NCI-H2081 (cell line): ENCODE measurements at regions not wholly inside any gene's neighbourhood (a gene's known extent, or its start where the extent isn't known, plus 50 kb on each side); places are given as distances from the start of the nearest gene placed in this dataset.
"Not testable (repeated sequence)": the region's sequence is repeated elsewhere in the genome, so short reads cannot be mapped to it uniquely, and the experiment has no call there.

Experiments
- DNase-seq, 2 experiments: peaks; one replicate each; lab custom pipeline; 2025; lab: John Stamatoyannopoulos, UW

DNA sequence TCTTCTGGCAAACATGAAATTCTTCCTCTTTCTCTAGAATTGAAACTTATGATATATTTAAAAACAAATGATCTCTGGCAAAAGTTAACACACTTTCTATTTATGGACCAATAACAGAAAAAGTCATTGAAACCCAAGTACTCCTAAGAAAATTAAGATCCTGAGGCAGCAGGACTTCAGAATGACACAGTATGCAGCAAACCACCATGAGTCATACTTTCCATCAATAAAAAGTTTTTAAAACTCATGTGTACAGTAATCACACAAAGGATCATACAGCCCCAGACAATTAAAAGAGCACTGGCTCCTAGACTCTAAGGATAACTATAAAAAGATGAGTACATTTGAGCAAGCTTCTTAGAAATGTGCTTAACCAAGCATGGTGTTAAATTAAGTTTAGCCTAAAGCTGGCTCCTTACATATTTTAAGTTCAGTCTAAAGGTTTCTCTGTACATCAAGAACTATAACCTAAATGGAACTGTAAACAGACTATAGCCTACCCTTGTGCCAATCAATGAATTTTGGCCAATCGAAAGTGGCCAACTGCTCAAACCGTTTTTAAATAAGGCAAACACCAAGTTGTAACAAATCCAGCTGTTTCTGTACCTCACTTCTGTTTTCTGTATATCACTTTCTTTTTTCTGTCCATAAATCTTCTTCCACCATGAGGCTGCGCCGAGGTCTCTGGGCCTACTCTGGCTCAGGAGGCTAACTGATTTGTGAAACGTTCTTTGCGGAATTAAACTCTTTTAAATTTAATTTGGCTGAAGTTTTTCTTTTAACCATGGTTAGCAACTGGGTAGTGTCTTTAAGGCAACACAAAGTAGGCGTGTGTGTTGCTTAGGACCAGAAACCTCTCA lies 232.1 kb upstream of the PIK3R1 start:
- no peak for DNase-seq

DNA sequence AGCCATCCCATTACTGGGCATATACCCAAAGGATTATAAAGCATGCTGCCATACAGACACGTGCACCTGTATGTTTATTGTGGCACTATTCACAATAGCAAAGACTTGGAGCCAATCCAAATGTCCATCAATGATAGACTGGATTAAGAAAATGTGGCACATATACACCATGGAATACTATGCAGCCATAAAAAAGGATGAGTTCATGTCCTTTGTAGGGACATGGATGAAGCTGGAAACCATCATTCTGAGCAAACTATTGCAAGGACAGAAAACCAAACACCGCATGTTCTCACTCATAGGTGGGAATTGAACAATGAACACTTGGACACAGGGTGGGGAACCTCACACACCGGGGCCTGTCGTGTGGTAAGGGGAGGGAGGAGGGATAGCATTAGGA lies 233.4 kb upstream of the PIK3R1 start:
- DNase-seq: not testable (repeated sequence)

DNA sequence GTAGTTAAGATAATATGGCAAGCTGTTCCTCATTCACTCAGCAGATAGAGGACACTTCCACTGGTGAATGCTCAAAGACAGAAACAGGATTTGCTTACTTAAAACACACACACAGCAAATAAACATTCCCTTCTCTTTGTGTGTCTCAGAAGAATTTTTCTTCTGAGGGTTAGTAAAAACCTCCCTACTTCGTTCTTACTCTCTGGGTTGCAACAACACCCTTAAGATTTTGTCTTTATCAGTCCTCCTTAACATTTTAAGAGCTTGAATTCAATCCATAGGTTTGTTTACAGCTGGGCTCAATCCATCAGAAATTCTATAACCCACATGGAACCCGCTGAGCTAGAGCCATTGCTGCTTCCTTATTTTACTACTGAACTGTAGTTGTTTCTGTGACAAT lies 237.4 kb upstream of the PIK3R1 start:
- no peak for DNase-seq

DNA sequence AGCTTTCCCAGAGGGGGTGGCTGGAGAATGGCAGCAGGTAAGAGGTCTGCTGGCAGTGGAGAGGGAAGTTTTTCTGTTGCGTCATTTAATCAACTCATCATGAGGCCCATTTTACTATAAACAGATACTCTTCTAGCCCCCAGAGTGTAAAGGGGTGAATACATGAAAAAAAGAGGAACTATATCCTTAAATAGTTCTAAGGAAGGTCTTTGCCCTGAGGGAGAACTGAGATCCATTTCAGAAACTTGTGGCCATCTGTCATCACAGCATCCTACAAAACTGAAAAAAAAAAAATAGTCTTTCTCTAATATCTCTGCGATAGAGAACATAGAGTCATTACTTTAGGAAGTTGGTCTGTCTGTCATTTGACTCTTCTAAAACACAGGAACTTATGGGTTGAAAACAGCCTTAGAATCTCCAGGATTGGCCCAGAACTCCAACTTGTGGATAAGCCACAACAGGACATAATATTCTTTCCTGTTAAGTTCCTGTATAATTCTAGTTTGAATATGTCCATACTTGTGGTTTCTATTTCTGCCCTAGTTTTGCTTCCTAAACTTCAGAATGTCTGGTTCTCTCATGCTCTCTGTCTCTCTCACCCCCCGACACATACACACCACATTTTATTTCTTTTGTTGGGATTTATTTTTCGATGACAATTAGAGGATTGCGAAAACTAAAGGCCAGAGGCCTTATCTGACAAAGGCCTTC lies 238.5 kb upstream of the PIK3R1 start:
- no peak for DNase-seq

DNA sequence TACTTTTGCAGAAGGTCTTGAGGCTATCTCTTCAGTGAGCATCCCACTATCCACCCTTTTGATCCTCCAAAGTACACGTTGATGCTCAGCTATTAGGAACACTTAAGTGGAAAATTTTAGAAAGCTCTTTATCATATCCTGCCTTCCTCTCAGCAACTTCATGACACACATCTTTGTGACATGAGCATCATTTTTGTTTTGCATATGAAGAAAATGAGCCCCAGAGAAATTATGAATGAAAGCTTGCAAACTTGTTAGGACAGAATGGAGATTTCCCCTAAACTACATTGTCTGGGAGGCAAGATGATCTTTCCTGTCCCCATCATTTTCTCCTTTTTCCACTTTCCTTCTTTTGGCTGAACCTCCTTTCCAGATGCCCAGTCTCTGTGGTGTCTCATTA lies 239.4 kb upstream of the PIK3R1 start:
- no peak for DNase-seq

DNA sequence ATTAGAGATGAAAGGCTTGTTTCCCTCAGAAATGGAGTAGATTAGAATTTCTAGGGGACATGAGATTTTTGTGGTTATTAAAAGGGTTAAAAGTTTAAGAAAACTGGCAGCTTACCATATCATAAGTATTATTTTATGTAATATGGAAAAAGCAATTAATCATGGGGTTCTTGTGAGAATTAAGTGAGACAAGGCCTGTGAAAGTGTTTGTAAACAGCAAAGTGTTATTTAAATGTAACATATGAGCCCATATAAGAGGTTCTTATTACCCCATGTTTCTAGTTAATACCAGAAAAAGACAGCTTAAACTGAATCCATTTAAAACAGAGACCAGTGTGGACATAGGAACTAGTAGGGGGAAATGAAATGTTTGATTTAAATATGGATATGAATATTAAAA lies 241.1 kb upstream of the PIK3R1 start:
- no peak for DNase-seq

DNA sequence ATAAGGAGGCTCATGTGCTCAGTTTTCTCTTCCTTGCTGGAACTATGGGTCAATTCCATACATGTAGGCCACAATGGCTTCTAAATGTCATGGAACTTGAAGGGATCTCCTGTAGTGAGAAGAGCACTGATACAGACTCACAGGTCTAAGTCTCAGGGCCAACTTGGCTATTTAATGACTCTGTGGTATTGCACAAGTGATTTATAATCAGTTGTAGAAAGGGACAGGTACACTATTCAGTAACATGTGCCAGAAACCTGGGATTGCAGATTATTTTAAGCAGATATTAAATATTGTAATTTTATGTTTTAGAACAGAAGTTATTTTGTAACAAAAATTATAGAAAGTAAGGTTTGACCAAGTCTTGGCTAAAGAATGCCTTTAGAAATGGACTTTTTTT lies 241.5 kb upstream of the PIK3R1 start:
- DNase-seq: no peak

DNA sequence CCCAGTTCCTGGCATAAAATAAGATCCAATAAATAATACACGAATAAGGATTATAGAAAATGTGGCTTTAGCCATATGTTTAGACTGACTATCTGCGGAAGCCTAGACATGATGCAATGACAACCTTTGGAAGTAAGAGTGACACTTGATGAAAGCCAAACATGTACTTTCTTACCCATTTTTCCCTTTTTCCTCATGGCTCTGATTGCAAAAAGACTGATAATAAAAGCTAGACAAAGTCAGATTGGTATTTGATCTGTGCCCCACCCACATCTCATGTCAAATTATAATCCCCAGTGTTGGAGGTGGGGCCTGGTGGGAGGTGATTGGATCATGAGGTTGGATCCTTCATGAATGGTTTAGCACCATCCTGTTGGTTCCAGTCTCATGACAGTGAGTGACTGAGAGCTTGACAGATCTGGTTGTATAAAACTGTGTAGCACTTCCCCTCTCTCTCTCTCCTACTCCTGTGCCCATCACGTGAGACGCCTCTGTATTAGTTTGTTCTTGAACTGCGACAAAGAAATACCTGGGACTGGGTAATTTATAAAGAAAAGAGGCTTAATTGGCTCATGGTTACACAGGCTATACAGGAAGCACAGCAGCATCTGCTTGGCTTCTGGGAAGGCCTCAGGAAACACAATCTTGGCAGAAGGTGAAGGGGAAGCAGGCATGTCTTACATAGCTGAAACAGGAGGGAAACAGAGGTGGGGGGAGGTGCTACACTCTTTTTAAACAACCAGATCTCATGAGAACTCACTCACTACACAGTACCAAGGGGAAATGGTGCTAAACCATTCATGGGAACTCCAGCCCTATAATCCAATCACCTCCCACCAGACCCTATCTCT lies 243.4 kb upstream of the PIK3R1 start:
- no peak for DNase-seq

DNA sequence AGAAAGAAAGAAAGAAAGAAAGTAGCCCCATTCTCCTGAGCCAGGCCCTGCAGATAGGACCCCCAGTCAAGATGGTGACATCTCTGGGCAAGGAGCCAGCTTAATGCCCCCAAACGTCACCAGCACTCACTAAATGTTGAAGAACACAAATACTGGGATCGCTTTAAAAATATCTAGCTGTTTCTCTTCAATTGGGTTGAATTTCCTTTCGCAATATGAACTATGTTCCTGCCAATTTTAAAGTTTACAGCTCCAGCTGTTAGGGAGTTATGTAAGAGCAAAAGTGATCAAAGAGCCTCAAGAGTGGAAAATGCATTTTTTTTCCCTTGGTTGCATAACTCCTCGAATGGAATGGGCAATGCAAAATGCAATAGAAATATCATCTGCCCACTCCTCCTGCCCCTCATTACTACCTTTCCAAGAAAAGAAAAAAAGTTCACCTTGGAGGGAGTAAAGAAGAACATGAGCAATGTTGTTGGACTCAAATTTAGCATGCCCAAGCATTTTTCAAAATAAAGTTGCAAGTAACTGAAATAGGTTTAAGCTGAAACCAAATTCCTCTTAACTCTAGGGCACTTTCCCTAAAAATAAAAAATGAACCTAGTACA lies 244.2 kb upstream of the PIK3R1 start:
- DNase-seq: no peak

DNA sequence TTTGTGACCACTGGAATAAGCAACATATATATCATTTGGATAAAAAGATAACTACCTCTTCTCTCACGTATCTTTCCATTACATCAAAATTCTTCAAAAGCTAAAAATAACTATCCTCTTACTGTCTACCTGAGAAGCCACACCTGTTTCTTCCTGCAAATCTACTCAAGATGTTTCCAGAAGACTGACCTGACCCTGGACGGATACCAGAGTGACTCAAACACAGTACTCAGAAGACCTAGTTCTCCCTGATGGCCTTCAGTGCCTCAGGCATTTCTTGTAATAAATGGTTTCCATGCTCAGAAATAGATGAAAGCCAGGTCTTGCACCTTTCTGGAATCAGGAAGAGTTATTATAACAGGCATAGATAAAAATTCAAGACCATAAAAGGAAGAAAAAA lies 245.9 kb upstream of the PIK3R1 start:
- no peak for DNase-seq

DNA sequence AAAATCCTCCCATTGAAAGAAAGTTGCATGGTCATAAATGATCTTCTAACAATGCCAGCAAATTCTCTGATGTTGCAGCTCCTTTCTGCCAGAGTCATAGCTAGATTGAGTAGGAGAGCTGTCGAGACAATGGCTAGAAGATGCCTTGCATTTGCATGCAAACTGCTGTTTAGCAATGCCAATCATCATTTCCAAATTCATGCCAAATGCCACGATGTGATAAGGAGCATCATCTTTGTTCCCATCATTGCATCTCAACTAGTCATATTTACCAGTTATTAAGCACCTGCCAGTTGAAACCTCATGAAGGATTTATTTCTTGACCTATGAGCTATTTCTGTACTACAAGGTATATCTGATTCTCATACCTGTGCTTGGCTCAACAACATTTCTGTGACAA lies 246.4 kb upstream of the PIK3R1 start:
- DNase-seq: no peak

DNA sequence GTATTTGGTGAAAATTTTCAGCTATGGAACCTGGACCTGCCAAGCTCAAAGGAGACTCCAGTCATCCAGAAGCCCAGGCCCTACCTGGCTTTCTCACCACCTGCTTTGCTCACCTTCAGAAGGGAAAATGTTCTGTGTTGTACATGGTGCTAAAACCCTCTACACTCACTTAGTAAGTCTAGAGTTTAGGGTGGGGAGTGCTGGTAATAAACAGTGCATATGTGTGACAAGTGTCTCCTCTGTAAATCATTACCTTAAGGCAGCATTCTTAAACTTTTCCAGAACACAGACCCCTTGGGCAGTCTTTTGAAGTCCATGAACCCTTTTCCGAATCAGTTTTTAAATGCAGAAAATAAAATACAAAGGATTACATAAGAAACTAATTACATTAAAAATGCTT lies 248.8 kb upstream of the PIK3R1 start:
- no peak for DNase-seq

DNA sequence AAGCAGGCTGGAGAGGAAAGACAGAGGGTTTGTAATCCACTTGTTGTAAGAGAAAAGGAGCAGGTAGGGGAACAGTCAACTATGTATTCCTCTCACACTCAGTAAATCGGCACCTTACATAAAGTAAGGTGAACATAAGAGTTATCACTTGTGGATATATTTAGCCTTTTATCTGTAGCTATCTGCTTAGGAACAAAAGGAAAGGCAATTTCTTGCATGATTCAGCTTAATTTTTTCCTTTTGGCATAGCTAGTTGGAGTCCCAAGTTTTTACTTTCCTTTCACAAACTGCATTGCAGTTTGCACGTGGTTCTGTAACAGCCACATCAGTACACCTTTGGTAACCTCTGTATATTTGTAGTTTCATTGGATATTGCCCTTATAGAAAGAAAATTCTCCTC lies 250.9 kb upstream of the PIK3R1 start:
- DNase-seq: no peak

DNA sequence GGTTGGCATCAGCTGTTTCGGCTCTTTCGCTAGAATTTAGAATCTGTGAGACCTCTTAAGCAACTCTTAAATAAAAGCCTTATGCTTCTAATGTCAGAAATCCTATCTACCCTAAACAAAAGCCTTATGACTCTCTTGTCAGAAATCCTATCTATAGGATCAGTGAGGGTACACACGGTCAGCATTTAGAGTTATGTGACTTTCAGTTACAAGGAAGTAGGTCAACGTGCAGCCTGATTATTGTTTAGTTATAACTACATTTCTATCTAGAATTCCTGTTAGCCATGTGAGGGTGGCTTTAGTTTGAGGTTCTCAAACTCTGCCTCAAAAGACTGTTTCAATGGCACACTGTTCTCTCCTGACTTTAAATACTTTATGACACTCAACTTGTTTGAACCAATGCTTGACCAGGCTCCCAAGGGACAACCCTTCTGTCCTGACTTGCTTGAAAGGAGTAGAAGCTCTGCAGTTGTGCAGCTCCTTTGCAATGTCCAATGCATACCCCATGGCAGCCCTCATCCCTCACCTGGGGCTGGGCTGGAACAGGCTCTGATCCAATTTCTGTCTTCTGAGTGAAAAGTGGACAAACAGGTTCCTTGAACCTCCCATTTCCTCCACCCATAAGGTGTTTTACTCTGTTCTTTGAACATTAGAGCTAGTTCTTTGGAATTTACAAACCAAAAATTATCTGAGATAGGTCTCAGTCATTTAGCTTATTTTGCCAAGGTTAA lies 251.6 kb upstream of the PIK3R1 start:
- DNase-seq: no peak

DNA sequence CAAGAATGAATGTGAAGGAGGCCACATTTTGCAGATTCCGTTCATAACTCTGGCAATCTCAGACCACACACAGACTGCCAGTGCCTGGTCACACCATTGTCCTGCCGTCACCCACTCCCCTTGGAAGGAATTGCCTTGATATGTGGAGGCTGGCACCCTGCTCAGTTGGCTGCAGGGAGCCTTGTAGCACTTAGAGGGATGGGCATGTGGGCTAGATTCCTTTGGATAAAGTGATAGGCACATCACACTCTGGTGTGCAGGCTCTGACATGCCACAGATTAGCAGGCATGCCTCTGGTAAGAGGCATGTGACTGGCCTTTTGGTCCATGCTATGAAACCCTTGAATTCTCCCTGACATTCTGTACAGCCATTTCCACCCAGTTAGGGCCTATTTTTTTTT lies 254.6 kb upstream of the PIK3R1 start:
- DNase-seq: no peak

DNA sequence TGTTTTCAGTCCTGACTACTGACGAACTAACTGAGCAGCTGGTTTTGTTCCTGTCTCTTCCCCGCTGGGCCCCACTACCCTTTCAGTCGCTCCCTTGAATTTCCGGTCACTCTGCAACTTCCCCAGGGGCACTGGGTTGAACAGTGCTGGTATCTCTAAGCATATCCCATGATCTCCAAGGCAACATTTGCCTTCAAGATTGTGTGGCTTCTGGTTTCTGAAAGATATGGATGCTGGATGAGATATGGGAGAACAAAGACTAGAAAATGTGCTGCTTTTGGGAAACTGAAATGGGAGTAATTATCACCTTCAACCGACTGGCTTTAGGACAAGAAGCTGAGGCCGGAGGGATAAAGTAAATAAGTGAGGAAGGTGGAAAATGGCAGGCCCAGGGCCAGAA lies 258.2 kb upstream of the PIK3R1 start:
- DNase-seq: no peak

DNA sequence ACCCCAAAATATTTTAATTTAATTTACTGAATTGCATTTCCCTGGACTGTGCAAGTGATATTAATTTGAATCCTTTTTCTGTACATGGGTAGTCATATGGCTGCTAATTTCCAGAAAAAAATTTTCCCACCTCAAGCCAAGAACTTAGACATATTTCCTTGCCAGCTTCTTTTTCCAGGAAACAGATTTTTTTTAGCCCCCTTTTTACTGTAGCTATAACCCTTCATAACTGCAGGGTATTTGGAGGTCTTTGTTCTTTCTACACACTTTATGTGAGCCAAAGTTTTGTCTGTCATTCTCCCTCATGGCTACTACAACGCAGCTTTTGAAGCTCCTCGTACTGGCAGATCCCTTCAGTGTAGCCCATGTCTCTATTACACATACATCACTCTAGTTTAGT lies 261.2 kb upstream of the PIK3R1 start:
- no peak for DNase-seq

DNA sequence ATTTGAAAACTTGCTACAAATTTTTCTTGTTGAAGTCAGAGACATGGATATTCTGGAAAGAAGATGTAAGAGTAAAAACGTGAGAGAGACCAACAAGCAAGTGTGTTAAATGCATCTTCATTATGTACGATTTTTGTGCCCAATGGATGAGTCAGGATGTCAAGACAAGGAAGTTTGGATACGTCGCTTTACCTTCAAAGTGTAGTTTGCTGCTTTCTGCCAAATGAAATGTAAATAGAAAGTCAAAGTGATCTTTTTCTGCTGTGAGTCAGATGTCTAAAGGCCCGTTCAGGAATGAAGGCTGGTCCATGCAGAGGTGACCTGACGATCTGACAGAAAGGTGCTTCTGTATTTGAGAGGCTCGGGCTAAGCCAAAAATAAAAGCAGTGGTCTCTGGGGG lies 273.1 kb upstream of the PIK3R1 start:
- no peak for DNase-seq

DNA sequence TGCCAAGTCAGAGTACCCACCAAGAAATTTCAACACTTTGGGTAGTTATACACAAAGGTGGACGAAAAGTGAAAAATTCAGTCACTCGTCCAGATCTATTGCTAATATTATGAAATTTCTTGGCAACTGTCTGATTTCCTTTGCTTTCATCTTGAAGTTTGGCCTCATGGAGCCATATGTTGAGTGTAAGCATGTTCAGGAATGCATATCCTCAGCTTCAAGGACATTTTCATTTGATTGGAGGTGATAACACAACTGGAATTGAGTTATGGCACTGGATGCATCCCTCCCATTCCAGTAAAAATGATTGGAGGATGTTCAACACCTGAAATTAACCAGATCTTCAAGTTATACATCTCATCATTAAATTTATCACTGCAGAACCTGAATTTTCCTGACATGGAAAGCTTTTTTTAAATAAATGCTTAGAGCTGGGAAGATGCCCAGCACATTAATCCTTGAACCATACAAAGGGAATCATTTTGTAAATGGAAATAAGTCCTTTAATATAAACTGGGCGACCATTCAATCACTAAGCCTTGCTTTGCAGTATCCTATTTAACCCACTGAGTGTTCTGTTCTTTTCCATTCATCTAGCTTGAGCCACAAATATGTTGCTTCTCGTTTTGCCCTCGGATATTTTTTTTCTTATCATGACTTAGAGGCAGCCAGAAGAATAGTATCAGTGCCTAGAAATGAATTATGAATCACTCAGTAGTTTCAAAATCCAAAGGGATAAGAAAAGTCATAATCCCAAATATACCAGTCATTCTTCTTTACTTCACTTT lies 273.7 kb upstream of the PIK3R1 start:
- no peak for DNase-seq

DNA sequence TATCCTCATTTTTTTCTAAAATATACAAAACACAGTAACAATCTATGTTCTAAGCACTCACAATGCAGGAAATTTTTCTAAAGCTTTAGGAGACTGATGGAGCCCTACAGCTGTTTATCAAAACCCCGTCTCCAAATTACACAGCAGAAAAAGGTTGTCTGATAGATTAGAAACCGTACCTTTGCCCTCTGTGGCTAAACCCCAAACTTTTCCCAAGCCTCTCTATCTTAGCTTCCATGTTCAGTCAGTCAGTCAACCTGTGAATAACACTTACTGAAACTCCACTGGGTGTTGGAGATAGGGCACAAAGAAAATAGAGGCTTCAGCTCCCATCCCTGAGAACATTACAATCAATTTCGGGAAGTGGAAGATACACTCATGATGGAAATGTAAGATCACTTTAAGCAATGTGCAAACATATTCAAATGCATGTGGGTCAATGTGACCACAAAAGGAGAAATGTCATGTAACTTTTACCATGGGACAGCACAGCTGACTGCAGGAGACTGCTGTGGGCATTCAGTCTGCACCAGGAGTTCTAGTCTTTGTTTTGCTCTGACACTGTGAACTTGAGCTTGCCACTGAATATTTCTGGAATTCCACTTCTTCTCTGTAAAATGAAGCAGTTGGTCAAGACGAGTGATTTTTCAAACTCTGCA lies 279.5 kb upstream of the PIK3R1 start:
- no peak for DNase-seq
